SW 1271 (cell line): ENCODE measurements at regions not wholly inside any gene's neighbourhood (a gene's known extent, or its start where the extent isn't known, plus 50 kb on each side); places are given as distances from the start of the nearest gene placed in this dataset.
"Not testable (repeated sequence)": the region's sequence is repeated elsewhere in the genome, so short reads cannot be mapped to it uniquely, and the experiment has no call there.

Experiments used
- DNase-seq, 2 experiments: peaks; one replicate each; lab custom pipeline; 2025; lab: John Stamatoyannopoulos, UW

- DNase-seq, result no peak
Observed at GRCh38 chr2:149709496-149710263, 122.1 kb upstream of the MMADHC start.

DNA sequence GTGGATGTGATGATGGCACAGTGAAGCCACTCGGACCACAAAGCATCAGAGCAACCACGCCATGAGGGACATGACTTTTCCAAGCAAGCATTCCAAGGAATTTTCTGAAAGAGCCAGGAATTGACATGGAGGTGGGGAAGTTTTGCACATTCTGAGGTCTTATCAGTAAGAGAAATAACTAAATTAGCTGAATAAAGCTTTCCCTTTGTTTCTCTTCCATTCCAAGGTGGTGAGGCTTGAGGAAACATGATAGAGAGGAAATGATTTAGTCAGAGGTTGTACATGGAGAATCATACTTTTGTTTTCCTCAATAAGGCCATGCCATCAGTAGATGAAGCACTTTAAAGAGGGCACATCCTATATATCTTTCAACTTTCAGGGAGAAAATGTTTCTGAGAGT, 115.7 kb upstream of the MMADHC start:
- DNase-seq, result no peak

- DNase-seq, result no peak
Observed at GRCh38 chr2:149702571-149702970, 115.0 kb upstream of the MMADHC start.

DNA sequence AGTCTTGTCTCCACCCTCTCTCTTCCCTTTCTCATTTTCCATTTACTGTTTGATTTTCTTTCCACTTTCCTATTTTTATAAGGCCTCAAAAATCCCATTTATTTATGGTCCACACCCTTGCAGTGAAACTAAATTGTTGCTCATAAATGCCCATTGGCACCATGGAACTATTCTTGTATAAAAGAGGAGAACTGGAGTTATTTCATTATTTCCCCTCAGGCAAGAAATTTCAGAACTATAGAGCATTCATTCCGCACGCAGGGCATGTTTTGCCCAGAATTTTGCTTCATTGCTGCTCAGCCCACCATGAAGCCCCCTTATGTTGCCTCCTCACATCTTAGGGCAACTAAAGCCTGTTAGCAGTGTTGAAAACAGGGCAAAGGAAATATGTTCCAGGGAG, 113.7 kb upstream of the MMADHC start:
- no peak for DNase-seq

GRCh38 chr2:149692961-149693396, 105.4 kb upstream of the MMADHC start:
- DNase-seq, result no peak

- no peak for DNase-seq
Observed at GRCh38 chr2:149690825-149691224, 103.2 kb upstream of the MMADHC start.

- no peak for DNase-seq
Observed at GRCh38 chr2:149687052-149687427, 99.5 kb upstream of the MMADHC start.

DNA sequence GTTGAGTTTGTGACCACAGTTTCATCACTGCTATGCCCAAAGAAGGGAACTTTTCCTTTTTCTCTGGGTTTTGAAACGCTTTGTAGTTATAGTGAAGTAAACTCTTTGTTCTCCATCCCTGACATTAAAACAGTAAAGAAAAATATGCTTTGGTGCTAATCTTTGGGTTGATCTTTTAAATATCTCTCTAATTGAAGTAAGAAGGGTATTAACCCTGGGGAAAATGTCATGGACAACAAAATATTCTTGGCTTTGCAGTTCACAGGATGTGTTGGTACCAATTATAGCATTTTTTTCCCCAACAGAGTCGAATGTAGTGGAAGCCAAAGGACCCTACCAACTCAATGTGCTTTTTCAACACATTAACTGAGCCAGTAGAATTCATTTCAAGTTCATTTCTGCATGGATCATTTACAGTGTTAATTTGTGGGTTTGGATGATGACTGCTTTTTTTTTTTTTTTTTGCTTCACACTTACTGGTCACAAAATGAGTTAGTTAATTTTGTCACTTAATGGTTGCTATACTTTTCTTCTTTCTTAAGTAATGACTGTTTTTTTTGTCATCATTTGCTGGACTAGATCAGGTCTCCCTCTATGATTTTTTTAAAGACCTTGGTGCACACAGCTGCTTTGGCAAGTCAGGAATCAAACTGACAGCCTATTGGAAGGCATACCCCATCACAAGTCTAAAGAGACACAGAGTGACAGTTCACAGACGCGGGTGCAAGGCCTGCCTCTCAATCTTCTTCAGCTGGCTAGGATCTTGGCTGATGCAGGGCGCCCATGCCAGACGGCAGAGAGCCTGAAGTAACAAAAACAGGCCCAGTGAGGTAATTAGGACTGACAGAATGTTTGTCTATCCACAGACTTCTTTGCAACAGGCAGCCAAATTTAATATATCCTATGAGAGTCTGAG, 98.8 kb upstream of the MMADHC start:
- no peak for DNase-seq

- DNase-seq, result not testable (repeated sequence)
Observed at GRCh38 chr2:149685401-149685800, 97.8 kb upstream of the MMADHC start.

DNA sequence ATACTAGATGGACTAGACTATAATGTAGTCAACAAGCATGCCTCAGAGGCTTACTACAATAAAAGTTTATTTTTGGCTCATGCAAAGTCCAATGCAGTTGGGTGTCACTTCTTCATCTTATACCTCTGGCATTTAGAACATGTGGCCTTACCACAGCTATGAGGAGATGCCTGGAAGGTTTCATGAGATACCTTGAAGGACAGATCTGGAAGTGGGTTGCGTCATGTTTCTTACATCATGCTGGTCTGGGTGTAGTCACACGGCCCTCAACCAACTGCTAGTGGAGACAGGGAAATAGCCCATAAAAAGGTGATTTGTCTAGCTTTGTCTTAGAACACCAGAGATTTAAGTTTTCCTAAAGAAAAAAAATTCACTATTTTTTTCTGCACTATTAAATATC, 91.7 kb upstream of the MMADHC start:
- no peak for DNase-seq

DNA sequence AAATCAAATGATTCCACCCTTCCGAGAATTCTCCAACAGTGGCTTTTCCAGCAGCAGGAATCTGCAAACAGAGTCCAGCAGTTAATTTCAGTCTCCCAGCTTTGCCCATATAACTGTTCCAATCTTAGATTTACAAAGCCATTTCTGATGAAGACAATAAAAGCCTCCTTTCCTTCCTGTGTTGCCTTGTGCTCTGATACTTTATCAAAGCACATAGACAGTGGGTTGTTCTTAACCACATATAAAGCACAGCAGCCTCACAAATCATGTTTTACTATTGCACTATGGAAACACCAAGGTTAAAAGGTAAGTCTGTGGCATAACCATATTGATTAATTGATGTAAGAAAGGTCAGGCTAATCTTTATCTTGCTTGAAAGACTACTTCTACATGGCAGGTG, 89.8 kb upstream of the MMADHC start:
- no peak for DNase-seq

- no peak for DNase-seq
Observed at GRCh38 chr2:149670086-149670485, 82.5 kb upstream of the MMADHC start.

DNA sequence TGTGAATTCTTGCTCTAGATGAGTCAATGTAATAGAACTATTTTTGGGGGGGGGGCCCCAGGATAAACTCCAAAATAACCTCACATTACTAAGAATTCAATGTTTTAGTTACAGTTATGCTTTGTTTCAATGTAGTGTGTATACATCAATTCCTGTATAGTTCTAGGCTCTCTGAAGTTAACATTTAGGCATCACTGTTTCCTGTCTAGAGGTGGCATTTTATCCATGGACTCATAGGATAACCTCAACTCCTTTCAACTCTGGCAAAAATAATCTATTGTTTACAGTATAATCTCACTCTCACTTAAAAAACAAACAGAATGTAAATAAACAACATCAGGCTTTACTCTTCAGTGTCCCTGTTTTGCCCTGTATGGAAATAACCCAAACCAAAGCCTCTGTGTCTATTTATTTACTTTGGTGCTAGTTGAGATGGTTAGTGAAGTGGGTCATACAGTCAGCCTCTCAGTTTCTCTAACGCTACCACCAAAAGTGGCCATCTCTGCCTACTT, 79.3 kb upstream of the MMADHC start:
- DNase-seq, result no peak

- no peak for DNase-seq
Observed at GRCh38 chr2:149664896-149665295, 77.3 kb upstream of the MMADHC start.

DNA sequence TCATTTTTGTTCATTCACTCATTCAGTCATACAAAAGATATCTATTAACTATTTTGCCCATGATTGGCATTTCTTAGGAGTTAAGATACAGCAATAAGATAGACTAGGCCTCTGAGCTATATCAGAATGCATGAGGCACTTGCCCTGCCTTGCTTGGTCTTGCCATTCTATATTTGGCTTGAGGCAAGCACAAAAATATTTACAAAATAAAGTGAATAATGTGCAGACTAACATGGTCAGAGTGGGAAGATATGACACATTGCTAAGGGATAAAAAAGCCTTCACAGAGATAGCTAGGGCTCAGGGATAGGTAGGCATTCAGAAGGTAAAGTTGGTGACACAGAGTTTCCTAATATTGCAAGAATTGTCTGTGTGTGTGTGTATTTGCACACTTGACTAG, 75.0 kb upstream of the MMADHC start:
- no peak for DNase-seq

- no peak for DNase-seq
Observed at GRCh38 chr2:149661844-149662243, 74.3 kb upstream of the MMADHC start.

- no peak for DNase-seq
Observed at GRCh38 chr2:149658553-149658952, 71.0 kb upstream of the MMADHC start.

DNA sequence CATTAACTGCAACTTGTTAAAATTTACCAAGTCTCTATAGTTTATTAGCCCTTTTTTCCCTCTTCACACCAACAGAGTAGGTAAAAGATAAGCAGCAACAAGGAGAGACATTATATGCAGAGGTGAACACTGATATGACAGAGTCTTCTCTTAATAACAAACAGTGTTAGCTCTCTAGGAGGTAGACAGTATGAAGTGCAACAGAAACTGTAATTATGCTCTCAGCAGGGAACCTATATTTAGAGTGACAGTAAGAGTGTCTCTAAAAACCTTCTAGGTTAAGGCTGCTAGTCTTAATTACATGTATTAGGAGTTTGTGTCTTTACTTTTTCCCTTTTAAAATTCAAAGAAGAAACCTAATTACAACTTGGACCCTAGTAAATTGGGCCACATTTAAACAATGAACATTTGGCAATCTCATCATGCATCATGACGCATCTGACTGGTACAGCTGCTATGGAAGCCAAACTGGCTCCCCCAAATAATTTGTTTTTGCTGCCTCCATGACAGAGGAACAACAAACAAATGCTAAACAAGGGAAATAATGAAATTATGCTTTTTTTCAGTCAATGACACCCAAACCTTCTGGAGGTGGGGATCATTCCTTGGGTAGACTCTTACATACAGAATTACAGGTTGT, 69.9 kb upstream of the MMADHC start:
- no peak for DNase-seq

DNA sequence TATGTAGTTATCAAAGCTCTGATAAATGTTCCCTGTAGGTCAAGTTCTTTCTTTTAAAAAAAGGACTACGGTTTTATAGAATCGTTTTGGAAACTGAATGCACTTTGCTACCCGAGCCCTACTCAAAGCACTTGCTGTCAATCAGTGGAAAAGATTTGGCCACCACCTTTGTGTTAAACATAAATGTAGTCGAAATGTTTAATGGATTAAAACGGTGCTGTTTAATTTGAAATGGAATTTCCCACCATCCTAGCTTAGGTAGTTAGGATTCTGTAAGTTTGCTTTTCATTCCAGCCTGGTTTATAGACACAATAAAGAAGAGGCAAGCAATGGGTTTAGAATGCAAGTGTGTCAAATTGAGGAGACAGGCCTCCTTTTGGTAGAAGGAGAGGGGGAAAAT, 69.4 kb upstream of the MMADHC start:
- no peak for DNase-seq

DNA sequence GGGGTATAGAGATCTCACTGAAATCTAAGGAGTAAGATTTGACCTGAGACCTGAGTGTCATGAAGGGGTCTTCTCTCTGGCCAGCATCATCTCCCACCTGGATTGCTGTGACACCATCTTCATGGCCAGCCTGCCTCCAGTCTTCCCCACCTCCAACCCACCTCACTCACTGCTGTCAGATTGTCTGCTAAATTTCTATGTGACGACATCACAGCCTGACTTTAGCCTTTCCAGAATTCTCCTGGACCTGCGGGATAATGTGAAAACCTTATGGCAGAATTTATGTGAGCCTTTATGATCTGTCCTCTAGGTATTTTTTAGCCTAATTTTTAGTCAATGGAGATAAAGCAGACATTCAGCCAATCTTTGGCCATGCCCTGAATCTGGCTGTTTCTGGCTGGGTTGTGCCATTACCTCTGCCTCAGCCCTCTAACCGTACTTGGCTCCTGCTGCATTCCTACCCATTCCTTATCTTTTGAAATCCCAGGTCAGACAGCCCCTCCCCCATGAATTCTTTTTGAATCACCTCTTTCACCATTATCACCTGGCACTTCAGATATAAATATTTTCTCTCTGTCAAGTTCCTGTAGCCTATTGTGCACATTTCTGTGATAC, 66.4 kb upstream of the MMADHC start:
- no peak for DNase-seq

DNA sequence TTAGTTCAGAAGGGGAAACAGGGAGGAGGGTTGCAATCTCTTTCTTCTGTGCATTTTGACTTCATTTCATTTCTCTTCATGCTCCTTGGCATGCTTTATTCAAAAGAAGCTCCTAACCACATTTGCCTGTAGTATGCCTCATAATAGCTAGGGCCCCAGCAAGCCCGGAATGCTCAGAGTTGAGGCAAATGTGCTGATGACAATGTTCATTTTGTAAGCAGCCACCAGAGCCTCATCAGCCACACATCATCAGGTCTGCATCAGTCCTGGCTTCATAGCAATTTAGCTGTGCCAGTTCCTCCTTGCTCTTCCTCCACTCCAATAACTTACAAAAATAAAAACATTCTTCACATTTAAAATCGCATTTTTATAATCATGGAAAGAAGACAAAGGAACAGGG, 65.4 kb upstream of the MMADHC start:
- DNase-seq, result no peak

DNA sequence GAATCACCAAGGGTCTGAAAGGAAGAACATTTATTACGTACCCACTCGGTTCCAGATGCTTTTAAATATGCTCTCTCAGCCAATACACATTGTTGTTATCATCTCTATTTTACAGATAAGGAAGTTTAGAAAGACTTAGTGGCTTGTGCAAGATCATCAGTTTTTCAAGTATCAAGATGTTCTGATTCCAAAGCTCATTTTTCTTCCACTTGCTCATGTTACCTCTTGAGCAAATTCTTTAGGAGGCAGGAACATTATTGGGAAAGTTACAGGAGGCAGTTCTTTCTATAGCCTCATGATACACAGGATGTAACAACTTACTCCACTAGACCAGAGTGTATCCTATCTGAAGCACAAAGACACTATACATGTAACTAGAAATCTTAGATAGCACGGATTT, 65.0 kb upstream of the MMADHC start:
- DNase-seq, result no peak
